Gastroesophageal sphincter (tissue), 4 donors: ENCODE measurements at regions not wholly inside any gene's neighbourhood (a gene's known extent, or its start where the extent isn't known, plus 50 kb on each side); places are given as distances from the start of the nearest gene placed in this dataset.

Source experiments
- ATAC-seq: fragments of 150-250 bp; one replicate; pipeline ENCODE4 v1.9.1; 2016; ENCODE audit warnings: mild to moderate bottlenecking, moderate library complexity
- H3K27ac ChIP-seq, 4 donors: fragments of 200-600 bp; sonication (generic) in 3 of 4; 1 replicate in 3 of 4; 2 replicates in 1 of 4; pipeline ENCODE4 v1.5.1; 2016 to 2019
- H3K27me3 ChIP-seq: fragments of 200-600 bp; sonication (generic); one replicate; pipeline ENCODE4 v1.5.1; 2019
- H3K36me3 ChIP-seq, 2 donors: fragments of 200-600 bp; sonication (generic); one replicate each; pipeline ENCODE4 v1.5.1; 2019; ENCODE audit warnings: control low read depth in 1 of 2
- H3K4me1 ChIP-seq, 3 donors: fragments of 200-600 bp; sonication (generic); 1 replicate in 2 of 3; 2 replicates in 1 of 3; pipeline ENCODE4 v1.5.1; 2016 to 2019; ENCODE audit warnings: control low read depth in 2 of 3
- H3K4me3 ChIP-seq, 2 donors: fragments of 200-600 bp; sonication (generic); one replicate each; pipeline ENCODE4 v1.5.1; 2019; ENCODE audit warnings: mild to moderate bottlenecking in 1 of 2, moderate library complexity in 1 of 2
- H3K9me3 ChIP-seq, 3 donors: fragments of 200-600 bp; sonication (generic); one replicate each; pipeline ENCODE4 v1.5.1; 2017 to 2019; ENCODE audit warnings: control low read depth in 2 of 3
- CTCF ChIP-seq, 4 experiments: fragments of 200-600 bp in 2 of 4; fragments of 450-650 bp in 2 of 4; sonication (generic) in 1 of 4; IDR thresholded peaks; one replicate each; pipeline ENCODE4 v1.5.1; 2017 to 2019; ENCODE audit warnings: antibody characterized with exemption in 4 of 4, mild to moderate bottlenecking in 2 of 4, moderate library complexity in 2 of 4
- EP300 ChIP-seq: sonication (generic); formaldehyde crosslinking; IDR thresholded peaks from one replicate; pipeline ENCODE4 v1.6.1; 2017; ENCODE audit warnings: antibody characterized with exemption, mild to moderate bottlenecking
- POLR2A ChIP-seq, 2 donors: fragments of 450-650 bp; IDR thresholded peaks; one replicate each; pipeline ENCODE4 v1.6.1; 2017; ENCODE audit warnings: antibody characterized with exemption in 2 of 2, mild to moderate bottlenecking in 2 of 2, moderate library complexity in 1 of 2
- POLR2AphosphoS5 ChIP-seq: sonication (generic); formaldehyde crosslinking; IDR thresholded peaks from one replicate; pipeline ENCODE4 v1.6.1; 2017; ENCODE audit warnings: antibody characterized with exemption
- WGBS, 2 donors: methylation state at CpG; one replicate each; pipeline ENCODE4 v1.1.5; 2018; ENCODE audit warnings: low coverage in 1 of 2; 5-methylcytosine and 5-hydroxymethylcytosine counted together

DNA sequence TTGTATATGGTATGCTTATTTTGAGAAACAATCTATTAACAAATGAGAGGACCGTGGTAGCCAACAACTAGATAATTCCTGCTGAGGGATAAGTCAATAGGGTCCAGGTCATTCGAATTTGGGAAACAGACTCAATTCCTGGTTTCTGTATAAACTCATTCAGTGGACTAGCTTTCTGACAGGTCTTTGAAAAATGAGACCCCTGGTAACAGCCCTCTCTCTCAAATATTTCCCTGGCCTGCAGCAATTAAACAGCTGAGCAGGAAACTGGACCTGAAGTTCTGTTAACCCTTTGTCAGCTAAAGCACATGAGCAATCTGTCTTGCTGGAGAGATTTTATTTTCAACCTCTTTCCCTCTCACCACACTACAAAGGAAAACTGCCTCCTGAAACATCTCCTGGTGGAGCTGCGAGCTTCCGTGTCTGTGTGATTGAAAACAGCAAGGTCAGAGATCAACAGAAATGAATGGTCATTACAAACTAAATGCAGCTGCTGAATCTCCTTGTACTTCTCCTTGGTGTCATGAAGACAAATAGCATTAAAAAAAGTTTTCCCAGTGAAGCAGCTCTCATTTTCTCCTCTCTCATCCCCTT lies 70.3 kb upstream of the CCDC85A start:
- WGBS, 2 donors, result 18 to 30% methylated on average over 4 of the region's 4 CpGs
- TF ChIP-seq EP300 (no peak), CTCF (IDR thresholded peaks at IDR 0.05) (no peak), POLR2AphosphoS5 (no peak), POLR2A (IDR thresholded peaks at IDR 0.05) (no peak)
- ATAC-seq, result no peak
- no peaks in the 10 kb centered on the region for H3K4me1 ChIP-seq
- no peak overlapping the region for H3K4me3 ChIP-seq
- H3K36me3 ChIP-seq, result no peaks in the 10 kb centered on the region
- H3K27ac ChIP-seq, result no peak overlapping the region
- no peaks in the 10 kb centered on the region for H3K9me3 ChIP-seq
- no peaks in the 10 kb centered on the region for H3K27me3 ChIP-seq

DNA sequence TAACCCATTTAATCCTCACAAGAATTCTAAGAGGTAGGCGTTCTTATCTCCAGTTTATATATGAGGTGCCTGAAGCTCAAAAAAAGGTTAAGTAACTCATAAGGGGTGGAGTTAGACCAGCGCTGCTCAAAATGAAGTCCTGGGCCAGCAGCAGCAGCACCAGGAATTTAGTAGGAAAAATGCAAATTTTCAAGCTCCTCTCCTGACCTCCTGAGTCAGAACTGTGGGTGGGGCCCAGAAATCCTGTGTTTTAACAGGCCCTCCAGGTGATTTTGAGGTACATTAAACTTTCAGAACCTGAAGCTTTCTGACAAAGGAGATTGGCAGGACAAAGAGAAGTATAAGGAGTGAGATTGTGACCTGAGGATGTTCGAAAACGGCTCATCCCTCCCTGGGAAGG lies 66.0 kb upstream of the CCDC85A start:
- Histone ChIP-seq H3K27ac (no peak overlapping the region), H3K4me3 (no peak overlapping the region), H3K27me3 (peaks cover 5% of the 10 kb centered on the region), H3K9me3 (no peaks in the 10 kb centered on the region), H3K36me3 (no peaks in the 10 kb centered on the region), H3K4me1 (no peaks in the 10 kb centered on the region)
- TF ChIP-seq POLR2A (IDR thresholded peaks at IDR 0.05) (no peak), EP300 (no peak), CTCF (IDR thresholded peaks at IDR 0.05) (no peak), POLR2AphosphoS5 (no peak)
- no peak for ATAC-seq
- 53 to 76% methylated on average over 4 of the region's 4 CpGs for WGBS, 2 donors

- Histone ChIP-seq H3K36me3 (no peaks in the 10 kb centered on the region), H3K4me3 (no peak overlapping the region), H3K4me1 (no peaks in the 10 kb centered on the region), H3K27ac (no peak overlapping the region), H3K27me3 (peaks cover 5% of the 10 kb centered on the region), H3K9me3 (no peaks in the 10 kb centered on the region)
- ATAC-seq, result no peak
- TF ChIP-seq POLR2AphosphoS5 (no peak), CTCF (IDR thresholded peaks at IDR 0.05) (no peak), POLR2A (IDR thresholded peaks at IDR 0.05) (no peak), EP300 (no peak)
- 77 to 85% methylated on average over 3 to 4 of the region's 4 CpGs for WGBS, 2 donors
These were observed 65.3 kb upstream of the CCDC85A start for GRCh38 chr2:56118474-56118873.

GRCh38 chr2:56121995-56122394 lies 61.8 kb upstream of the CCDC85A start:
- Histone ChIP-seq H3K27me3 (peaks cover 5% of the 10 kb centered on the region), H3K4me3 (no peak overlapping the region), H3K9me3 (no peaks in the 10 kb centered on the region), H3K36me3 (no peaks in the 10 kb centered on the region), H3K27ac (no peak overlapping the region), H3K4me1 (no peaks in the 10 kb centered on the region)
- ATAC-seq, result no peak
- TF ChIP-seq CTCF (IDR thresholded peaks at IDR 0.05), result no peak
- TF ChIP-seq POLR2AphosphoS5, result no peak
- no peak for TF ChIP-seq EP300
- no peak for TF ChIP-seq POLR2A (IDR thresholded peaks at IDR 0.05)
- 60 to 78% methylated on average over 1 of the region's 1 CpG for WGBS, 2 donors

- no peak for TF ChIP-seq CTCF (IDR thresholded peaks at IDR 0.05)
- no peak for TF ChIP-seq POLR2A (IDR thresholded peaks at IDR 0.05)
- no peak for TF ChIP-seq EP300
- no peak for TF ChIP-seq POLR2AphosphoS5
- Histone ChIP-seq H3K27me3 (peaks cover 5% of the 10 kb centered on the region), H3K4me3 (no peak overlapping the region), H3K4me1 (no peaks in the 10 kb centered on the region), H3K9me3 (no peaks in the 10 kb centered on the region), H3K36me3 (no peaks in the 10 kb centered on the region), H3K27ac (no peak overlapping the region)
- no peak for ATAC-seq
- WGBS, 2 donors, result 50 to 100% methylated on average over 1 of the region's 1 CpG
These were observed 60.3 kb upstream of the CCDC85A start for GRCh38 chr2:56123538-56123937.
